ENCODE measurements at regions not wholly inside any gene's neighbourhood (a gene's known extent, or its start where the extent isn't known, plus 50 kb on each side); places are given as distances from the start of the nearest gene placed in this dataset.

- H3K4me3 Mint-ChIP-seq: no peak overlapping the region
- no peaks in the 10 kb centered on the region for H3K9me3 Mint-ChIP-seq
- POLR2A ChIA-PET: no interaction called here
- ATAC-seq (no peak), DNase-seq (ENCODE audit: low spot score) (no peak)
- TF ChIP-seq IRF1 (CRISPR knock-in tag; IDR thresholded peaks at IDR 0.05) (no peak), FOXJ3 (CRISPR knock-in tag; IDR thresholded peaks at IDR 0.05; ENCODE audit: borderline replicate concordance) (no peak), ATF3 (CRISPR knock-in tag; conservative IDR thresholded peaks at IDR 0.05) (no peak), CTCF (IDR thresholded peaks at IDR 0.05) (no peak)
- H3K27me3 Mint-ChIP-seq (ENCODE audit: low read depth): no peaks in the 10 kb centered on the region
- CTCF ChIA-PET: no interaction called here
- H3K27ac Mint-ChIP-seq: no peak overlapping the region
- no peaks in the 10 kb centered on the region for H3K4me1 Mint-ChIP-seq
- no peaks in the 10 kb centered on the region for H3K36me3 Mint-ChIP-seq
Observed at GRCh38 chr10:4686644-4686996, 139.4 kb upstream of the AKR1E2 start.

- no peak for TF ChIP-seq NR2C2 (CRISPR knock-in tag; IDR thresholded peaks at IDR 0.05)
- no peak for TF ChIP-seq ESRRA (CRISPR knock-in tag; IDR thresholded peaks at IDR 0.05; ENCODE audit: borderline replicate concordance)
- no peak for TF ChIP-seq TEAD4 (CRISPR knock-in tag; IDR thresholded peaks at IDR 0.05)
- TF ChIP-seq ZBTB43 (CRISPR knock-in tag; IDR thresholded peaks at IDR 0.05): no peak
- TF ChIP-seq MXD4 (CRISPR knock-in tag; IDR thresholded peaks at IDR 0.05; ENCODE audit: borderline replicate concordance): no peak
- TF ChIP-seq ZBTB21 (CRISPR knock-in tag; IDR thresholded peaks at IDR 0.05; ENCODE audit: borderline replicate concordance): no peak
- TF ChIP-seq ZNF423 (CRISPR knock-in tag; IDR thresholded peaks at IDR 0.05): no peak
- no peak for TF ChIP-seq ZNF512 (CRISPR knock-in tag; IDR thresholded peaks at IDR 0.05; ENCODE audit: borderline replicate concordance)
- TF ChIP-seq FOXP1 (CRISPR knock-in tag; IDR thresholded peaks at IDR 0.05; ENCODE audit: borderline replicate concordance): no peak
- TF ChIP-seq ATF3 (CRISPR knock-in tag; conservative IDR thresholded peaks at IDR 0.05): no peak
- TF ChIP-seq STAT6 (CRISPR knock-in tag; conservative IDR thresholded peaks at IDR 0.05; ENCODE audit: low read depth): no peak
- TF ChIP-seq NFATC4 (CRISPR knock-in tag; IDR thresholded peaks at IDR 0.05): no peak
- TF ChIP-seq KAT7 (CRISPR knock-in tag; IDR thresholded peaks at IDR 0.05; ENCODE audit: borderline replicate concordance): no peak
- no peak overlapping the region for H3K27ac Mint-ChIP-seq
- no peaks in the 10 kb centered on the region for H3K36me3 Mint-ChIP-seq
- ATAC-seq: no peak
- no peaks in the 10 kb centered on the region for H3K4me1 Mint-ChIP-seq
- no peaks in the 10 kb centered on the region for H3K9me3 Mint-ChIP-seq
- H3K27me3 Mint-ChIP-seq (ENCODE audit: low read depth): no peaks in the 10 kb centered on the region
- no peak for DNase-seq (ENCODE audit: low spot score)
- H3K4me3 Mint-ChIP-seq: no peak overlapping the region
- ChIA-PET CTCF (no interaction called here), POLR2A (no interaction called here)
Observed at GRCh38 chr10:4685904-4686643, 139.9 kb upstream of the AKR1E2 start.
